GM04504 (cell line): ENCODE measurements at regions not wholly inside any gene's neighbourhood (a gene's known extent, or its start where the extent isn't known, plus 50 kb on each side); places are given as distances from the start of the nearest gene placed in this dataset.

Experiments
- DNase-seq: peaks from one replicate; pipeline ENCODE4 v3.0.0-alpha.2; 2012; ENCODE audit warnings: low read depth

- DNase-seq, result no peak
Observed at GRCh38 chr2:100766256-100766655, 53.7 kb upstream of the NPAS2 start.

- no peak for DNase-seq
Observed at GRCh38 chr2:100766806-100767205, 53.1 kb upstream of the NPAS2 start.

- DNase-seq, result peak; percentile 72
Observed at GRCh38 chr2:100767224-100767653, 52.7 kb upstream of the NPAS2 start.

GRCh38 chr2:100767810-100768806, 51.8 kb upstream of the NPAS2 start:
- no peak for DNase-seq
